PFSK-1 (cell line): ENCODE measurements at regions not wholly inside any gene's neighbourhood (a gene's known extent, or its start where the extent isn't known, plus 50 kb on each side); places are given as distances from the start of the nearest gene placed in this dataset.

Source experiments
- POLR2AphosphoS5 ChIP-seq: IDR thresholded peaks from 2 replicates; pipeline ENCODE4 v1.6.1; 2012; ENCODE audit warnings: low read depth, mild to moderate bottlenecking, control low read depth, low read length, moderate library complexity
- SIN3A ChIP-seq: IDR thresholded peaks from 2 replicates; pipeline ENCODE4 v1.6.1; 2012; ENCODE audit warnings: mild to moderate bottlenecking, low read length, moderate library complexity, borderline replicate concordance; ENCODE audit not compliant: insufficient read depth
- TAF1 ChIP-seq: IDR thresholded peaks from 2 replicates; pipeline ENCODE4 v1.6.1; 2012; ENCODE audit warnings: low read length, control low read depth, borderline replicate concordance; ENCODE audit not compliant: insufficient read depth
- TF ChIP-seq, protein P1 (sequence below), 2 experiments: IDR thresholded peaks; 2 replicates each; pipeline versions ENCODE4 v1.6.1 to v1.8.0; 2011 to 2012; ENCODE audit warnings: low read depth in 2 of 2, low read length in 2 of 2, control low read depth in 1 of 2, inconsistent platforms in 1 of 2, mild to moderate bottlenecking in 1 of 2, moderate library complexity in 1 of 2; ENCODE audit not compliant: insufficient read depth in 1 of 2

- TF ChIP-seq, protein P1, sequence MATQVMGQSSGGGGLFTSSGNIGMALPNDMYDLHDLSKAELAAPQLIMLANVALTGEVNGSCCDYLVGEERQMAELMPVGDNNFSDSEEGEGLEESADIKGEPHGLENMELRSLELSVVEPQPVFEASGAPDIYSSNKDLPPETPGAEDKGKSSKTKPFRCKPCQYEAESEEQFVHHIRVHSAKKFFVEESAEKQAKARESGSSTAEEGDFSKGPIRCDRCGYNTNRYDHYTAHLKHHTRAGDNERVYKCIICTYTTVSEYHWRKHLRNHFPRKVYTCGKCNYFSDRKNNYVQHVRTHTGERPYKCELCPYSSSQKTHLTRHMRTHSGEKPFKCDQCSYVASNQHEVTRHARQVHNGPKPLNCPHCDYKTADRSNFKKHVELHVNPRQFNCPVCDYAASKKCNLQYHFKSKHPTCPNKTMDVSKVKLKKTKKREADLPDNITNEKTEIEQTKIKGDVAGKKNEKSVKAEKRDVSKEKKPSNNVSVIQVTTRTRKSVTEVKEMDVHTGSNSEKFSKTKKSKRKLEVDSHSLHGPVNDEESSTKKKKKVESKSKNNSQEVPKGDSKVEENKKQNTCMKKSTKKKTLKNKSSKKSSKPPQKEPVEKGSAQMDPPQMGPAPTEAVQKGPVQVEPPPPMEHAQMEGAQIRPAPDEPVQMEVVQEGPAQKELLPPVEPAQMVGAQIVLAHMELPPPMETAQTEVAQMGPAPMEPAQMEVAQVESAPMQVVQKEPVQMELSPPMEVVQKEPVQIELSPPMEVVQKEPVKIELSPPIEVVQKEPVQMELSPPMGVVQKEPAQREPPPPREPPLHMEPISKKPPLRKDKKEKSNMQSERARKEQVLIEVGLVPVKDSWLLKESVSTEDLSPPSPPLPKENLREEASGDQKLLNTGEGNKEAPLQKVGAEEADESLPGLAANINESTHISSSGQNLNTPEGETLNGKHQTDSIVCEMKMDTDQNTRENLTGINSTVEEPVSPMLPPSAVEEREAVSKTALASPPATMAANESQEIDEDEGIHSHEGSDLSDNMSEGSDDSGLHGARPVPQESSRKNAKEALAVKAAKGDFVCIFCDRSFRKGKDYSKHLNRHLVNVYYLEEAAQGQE (IDR thresholded peaks at IDR 0.05; ENCODE audit: insufficient read depth in 1 of 2, low read depth in 2 of 2, low read length in 2 of 2): no peak
- no peak for TF ChIP-seq SIN3A
- no peak for TF ChIP-seq TAF1
- no peak for TF ChIP-seq POLR2AphosphoS5
Observed at GRCh38 chr17:71974051-71974450, 146.8 kb upstream of the SOX9 start.
